ENCODE measurements at regions not wholly inside any gene's neighbourhood (a gene's known extent, or its start where the extent isn't known, plus 50 kb on each side); places are given as distances from the start of the nearest gene placed in this dataset.

GRCh38 chr2:120977582-120978358 is 242.1 kb downstream of the GLI2 start:
- no peak for DNase-seq (ENCODE audit: low read depth)

GRCh38 chr2:120978359-120979050 is 242.8 kb downstream of the GLI2 start:
- DNase-seq (ENCODE audit: low read depth) = no peak

- no peak for DNase-seq (ENCODE audit: low read depth)
These were observed 243.7 kb downstream of the GLI2 start for GRCh38 chr2:120979398-120979797.

GRCh38 chr2:120979921-120980320 is 244.3 kb downstream of the GLI2 start:
- no peak for DNase-seq (ENCODE audit: low read depth)

GRCh38 chr2:120981443-120981842 is 245.8 kb downstream of the GLI2 start:
- DNase-seq (ENCODE audit: low read depth) = no peak

GRCh38 chr2:120982598-120982997 is 246.9 kb downstream of the GLI2 start:
- DNase-seq (ENCODE audit: low read depth) = no peak

GRCh38 chr2:120983344-120983743 is 247.7 kb downstream of the GLI2 start:
- DNase-seq (ENCODE audit: low read depth) = no peak

- DNase-seq (ENCODE audit: low read depth) = no peak
These were observed 248.4 kb downstream of the GLI2 start for GRCh38 chr2:120984046-120984445.

GRCh38 chr2:120984452-120985173 is 248.9 kb downstream of the GLI2 start:
- DNase-seq (ENCODE audit: low read depth) = no peak

- no peak for DNase-seq (ENCODE audit: low read depth)
These were observed 249.7 kb downstream of the GLI2 start for GRCh38 chr2:120985174-120985996.

- DNase-seq (ENCODE audit: low read depth) = no peak
These were observed 250.5 kb downstream of the GLI2 start for GRCh38 chr2:120985997-120986651.

GRCh38 chr2:120986898-120987650 is 251.4 kb downstream of the GLI2 start:
- DNase-seq (ENCODE audit: low read depth) = no peak

GRCh38 chr2:120988051-120988699 is 252.5 kb downstream of the GLI2 start:
- no peak for DNase-seq (ENCODE audit: low read depth)

- no peak for DNase-seq (ENCODE audit: low read depth)
These were observed 253.2 kb downstream of the GLI2 start for GRCh38 chr2:120988700-120989511.

GRCh38 chr2:120989512-120990441 is 254.1 kb downstream of the GLI2 start:
- no peak for DNase-seq (ENCODE audit: low read depth)

- no peak for DNase-seq (ENCODE audit: low read depth)
These were observed 254.8 kb downstream of the GLI2 start for GRCh38 chr2:120990451-120990871.

GRCh38 chr2:120991441-120991840 is 255.8 kb downstream of the GLI2 start:
- DNase-seq (ENCODE audit: low read depth) = no peak
